Body of pancreas (tissue), 4 donors: ENCODE measurements at regions not wholly inside any gene's neighbourhood (a gene's known extent, or its start where the extent isn't known, plus 50 kb on each side); places are given as distances from the start of the nearest gene placed in this dataset.

Experiments
- ATAC-seq: fragments of 150-250 bp; one replicate; pipeline ENCODE4 v1.9.1; 2016
- DNase-seq, 4 donors: peaks; one replicate each; pipeline ENCODE4 v3.0.0-alpha.2; 2019
- H3K27ac ChIP-seq, 4 donors: fragments of 200-600 bp; sonication (generic); 1 replicate in 3 of 4; 2 replicates in 1 of 4; pipeline versions ENCODE4 v1.5.1 to v1.6.1; 2016 to 2019; ENCODE audit warnings: mild to moderate bottlenecking in 1 of 4, mixed read lengths in 1 of 4, moderate library complexity in 1 of 4
- H3K27me3 ChIP-seq, 2 donors: fragments of 200-600 bp; sonication (generic); one replicate each; pipeline ENCODE4 v1.6.0; 2016; ENCODE audit warnings: mild to moderate bottlenecking in 1 of 2
- H3K36me3 ChIP-seq, 2 donors: fragments of 200-600 bp; sonication (generic); replicated peaks in 1 of 2; 2 replicates each; pipeline ENCODE4 v1.5.1; 2016; ENCODE audit warnings: low read depth in 2 of 2; ENCODE audit not compliant: insufficient read depth in 1 of 2
- H3K4me1 ChIP-seq: fragments of 200-600 bp; sonication (generic); one replicate; pipeline ENCODE4 v1.6.0; 2016
- H3K4me3 ChIP-seq, 2 donors: fragments of 200-600 bp; sonication (generic); 1 replicate in 1 of 2; 2 replicates in 1 of 2; pipeline ENCODE4 v1.5.1; 2016 to 2019
- H3K9me3 ChIP-seq, 3 donors: fragments of 200-600 bp; sonication (generic); 1 replicate in 2 of 3; 2 replicates in 1 of 3; pipeline ENCODE4 v1.5.1; 2016
- POLR2A ChIP-seq, 3 donors: fragments of 450-650 bp; IDR thresholded peaks; one replicate each; pipeline ENCODE4 v1.6.1; 2016; ENCODE audit warnings: antibody characterized with exemption in 3 of 3, mild to moderate bottlenecking in 2 of 3
- WGBS, 2 donors: methylation state at CpG; one replicate each; pipeline ENCODE4 v1.1.5; 2017; 5-methylcytosine and 5-hydroxymethylcytosine counted together
- intact Hi-C: fragments of 100-400 bp; cut with DNase I; formaldehyde crosslinking; loops from one replicate; pipeline ENCODE4 v1.15.1; 2023
- TF ChIP-seq, protein P1 (sequence below), 7 experiments: fragments of 450-650 bp in 4 of 7; fragments of 200-600 bp in 3 of 7; sonication (generic) in 3 of 7; IDR thresholded peaks; one replicate each; pipeline ENCODE4 v1.5.1; 2016 to 2019; ENCODE audit warnings: antibody characterized with exemption in 7 of 7

DNA sequence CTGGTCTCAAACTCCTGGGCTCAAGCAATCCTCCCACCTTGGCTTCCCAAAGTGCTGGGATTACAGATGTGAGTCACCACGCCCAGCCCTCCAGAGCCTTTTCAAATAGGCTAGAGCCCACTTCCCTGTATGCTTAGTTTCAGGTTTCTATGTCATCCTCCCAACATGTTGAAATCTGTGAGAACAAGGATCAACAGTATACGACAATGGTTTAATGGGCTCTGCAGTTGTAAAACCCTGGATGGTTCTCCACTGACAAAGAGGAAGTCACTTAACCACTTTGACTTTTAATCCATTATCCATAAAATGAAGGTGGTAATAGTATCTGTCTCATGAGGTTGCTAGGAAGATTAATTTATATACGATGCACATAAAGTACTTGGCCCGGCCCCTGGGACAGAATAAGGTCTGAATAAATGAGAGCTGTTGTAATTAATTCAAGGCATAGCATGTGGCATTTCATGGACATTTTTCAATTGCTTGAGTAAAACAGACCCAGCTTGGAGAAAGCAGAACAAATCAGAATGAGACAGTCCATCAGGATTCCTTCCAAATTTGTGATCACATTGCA is 113.9 kb upstream of the ZNF648 start:
- no peaks in the 10 kb centered on the region for H3K9me3 ChIP-seq
- no peak overlapping the region for H3K4me3 ChIP-seq
- intact Hi-C loops, result no loop called here
- 75 to 93% methylated on average over 4 of the region's 4 CpGs for WGBS, 2 donors
- DNase-seq (peak in 1 of 4 donors; percentile 39), ATAC-seq (no peak)
- H3K36me3 ChIP-seq, result no peaks in the 10 kb centered on the region
- peak overlapping the region in 1 of 4 donors; percentile 49 for H3K27ac ChIP-seq
- peaks cover 5% of the 10 kb centered on the region for H3K4me1 ChIP-seq
- no peaks in the 10 kb centered on the region for H3K27me3 ChIP-seq
- no peak for TF ChIP-seq POLR2A (IDR thresholded peaks at IDR 0.05)

- Histone ChIP-seq H3K36me3 (no peaks in the 10 kb centered on the region), H3K4me1 (peaks cover 5% of the 10 kb centered on the region), H3K4me3 (no peak overlapping the region), H3K27me3 (no peaks in the 10 kb centered on the region), H3K9me3 (no peaks in the 10 kb centered on the region), H3K27ac (peak overlapping the region in 1 of 4 donors; percentile 21)
- ATAC-seq (no peak), DNase-seq (no peak)
- intact Hi-C loops, result no loop called here
- no peak for TF ChIP-seq POLR2A (IDR thresholded peaks at IDR 0.05)
- TF ChIP-seq, protein P1, sequence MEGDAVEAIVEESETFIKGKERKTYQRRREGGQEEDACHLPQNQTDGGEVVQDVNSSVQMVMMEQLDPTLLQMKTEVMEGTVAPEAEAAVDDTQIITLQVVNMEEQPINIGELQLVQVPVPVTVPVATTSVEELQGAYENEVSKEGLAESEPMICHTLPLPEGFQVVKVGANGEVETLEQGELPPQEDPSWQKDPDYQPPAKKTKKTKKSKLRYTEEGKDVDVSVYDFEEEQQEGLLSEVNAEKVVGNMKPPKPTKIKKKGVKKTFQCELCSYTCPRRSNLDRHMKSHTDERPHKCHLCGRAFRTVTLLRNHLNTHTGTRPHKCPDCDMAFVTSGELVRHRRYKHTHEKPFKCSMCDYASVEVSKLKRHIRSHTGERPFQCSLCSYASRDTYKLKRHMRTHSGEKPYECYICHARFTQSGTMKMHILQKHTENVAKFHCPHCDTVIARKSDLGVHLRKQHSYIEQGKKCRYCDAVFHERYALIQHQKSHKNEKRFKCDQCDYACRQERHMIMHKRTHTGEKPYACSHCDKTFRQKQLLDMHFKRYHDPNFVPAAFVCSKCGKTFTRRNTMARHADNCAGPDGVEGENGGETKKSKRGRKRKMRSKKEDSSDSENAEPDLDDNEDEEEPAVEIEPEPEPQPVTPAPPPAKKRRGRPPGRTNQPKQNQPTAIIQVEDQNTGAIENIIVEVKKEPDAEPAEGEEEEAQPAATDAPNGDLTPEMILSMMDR (IDR thresholded peaks at IDR 0.05), result no peak
- 53 to 56% methylated on average over 1 of the region's 1 CpG for WGBS, 2 donors
Measured at GRCh38 chr1:182174513-182174855, 113.0 kb upstream of the ZNF648 start.

DNA sequence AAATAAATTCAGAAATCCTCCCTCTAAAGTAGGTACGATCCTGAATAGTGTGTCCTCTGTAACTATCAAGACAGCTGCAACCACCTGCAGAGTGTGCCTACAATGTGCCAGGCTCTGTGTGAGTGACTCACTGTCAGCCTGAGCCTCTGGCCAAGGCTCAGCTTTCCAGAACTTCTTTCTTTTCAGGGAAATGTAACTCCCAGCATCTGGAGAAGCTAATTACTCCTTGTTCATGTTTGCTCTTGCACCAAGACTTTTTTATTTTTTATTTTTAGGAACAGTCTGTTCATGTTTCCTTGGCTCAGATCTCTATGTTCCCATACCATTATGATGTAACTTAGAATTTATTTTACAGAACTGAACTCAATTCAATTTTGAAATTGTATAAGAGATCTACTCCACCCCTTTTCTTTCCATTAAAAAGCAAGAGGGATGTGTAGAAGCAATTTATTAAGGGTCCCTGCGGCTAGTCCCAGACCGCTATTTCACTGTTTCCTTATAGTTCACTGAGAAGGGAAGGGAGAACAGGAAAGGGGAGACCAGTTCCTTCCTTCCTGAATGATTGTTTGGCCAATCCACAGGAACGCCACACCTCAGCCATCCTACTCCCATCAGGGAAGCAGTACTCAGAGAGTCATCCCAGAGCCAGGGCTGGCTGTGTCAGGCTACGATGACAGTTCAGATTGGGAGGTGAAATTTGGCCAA is 112.4 kb upstream of the ZNF648 start:
- peak; percentile 33 for ATAC-seq
- Histone ChIP-seq H3K36me3 (no peaks in the 10 kb centered on the region), H3K27ac (peak overlapping the region in 1 of 4 donors; percentile 21), H3K27me3 (no peaks in the 10 kb centered on the region), H3K4me3 (no peak overlapping the region), H3K9me3 (no peaks in the 10 kb centered on the region), H3K4me1 (peaks cover 5% of the 10 kb centered on the region)
- TF ChIP-seq, protein P1 (IDR thresholded peaks at IDR 0.05), result no peak
- TF ChIP-seq POLR2A (IDR thresholded peaks at IDR 0.05), result no peak
- 69 to 82% methylated on average over 5 of the region's 5 CpGs for WGBS, 2 donors
- DNase-seq, result peak in 2 of 4 donors; percentile 11 to 51
- intact Hi-C loops, result no loop called here

GRCh38 chr1:182172699-182173098 is 111.2 kb upstream of the ZNF648 start:
- Histone ChIP-seq H3K4me1 (peaks cover 5% of the 10 kb centered on the region), H3K9me3 (no peaks in the 10 kb centered on the region), H3K36me3 (no peaks in the 10 kb centered on the region), H3K4me3 (no peak overlapping the region), H3K27me3 (no peaks in the 10 kb centered on the region), H3K27ac (no peak overlapping the region)
- DNase-seq (no peak), ATAC-seq (no peak)
- intact Hi-C loops, result no loop called here
- no peak for TF ChIP-seq POLR2A (IDR thresholded peaks at IDR 0.05)
- TF ChIP-seq, protein P1 (IDR thresholded peaks at IDR 0.05), result no peak

DNA sequence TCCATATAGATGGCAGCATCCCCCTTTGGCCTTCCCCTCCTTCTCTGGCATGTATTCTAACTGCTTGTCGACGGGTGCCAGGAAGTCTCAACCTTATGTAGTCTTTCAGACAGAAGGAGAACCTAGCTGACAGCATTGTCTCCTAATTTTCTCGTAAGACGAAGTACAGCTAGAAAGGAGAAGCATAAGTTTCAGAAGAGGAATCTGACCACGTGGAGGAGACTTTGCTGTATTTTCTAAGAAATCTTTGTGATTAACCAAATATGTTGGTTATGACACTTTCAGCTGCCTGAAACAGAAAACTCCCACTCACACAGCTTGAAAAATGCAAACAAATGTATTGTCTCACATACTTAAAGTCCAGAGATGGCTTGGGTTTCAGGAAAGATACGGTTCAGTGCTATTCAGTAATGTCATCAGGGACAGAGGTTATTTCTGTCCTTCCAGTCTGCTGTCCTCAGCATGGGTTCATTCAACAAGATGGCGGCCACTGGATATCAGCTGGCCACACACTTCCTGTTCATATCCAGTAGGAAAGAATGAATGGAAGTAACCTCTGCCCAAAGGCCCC is 109.5 kb upstream of the ZNF648 start:
- intact Hi-C loops, result no loop called here
- H3K9me3 ChIP-seq, result no peaks in the 10 kb centered on the region
- no peaks in the 10 kb centered on the region for H3K36me3 ChIP-seq
- peaks cover 5% of the 10 kb centered on the region for H3K4me1 ChIP-seq
- no peak for ATAC-seq
- H3K27me3 ChIP-seq, result no peaks in the 10 kb centered on the region
- no peak for TF ChIP-seq POLR2A (IDR thresholded peaks at IDR 0.05)
- TF ChIP-seq, protein P1 (IDR thresholded peaks at IDR 0.05), result no peak
- peak overlapping the region in 1 of 4 donors; percentile 29 for H3K27ac ChIP-seq
- H3K4me3 ChIP-seq, result no peak overlapping the region
- 65 to 85% methylated on average over 7 of the region's 7 CpGs for WGBS, 2 donors
- DNase-seq, result peak in 1 of 4 donors; percentile 47
